GM23338 (cell line): ENCODE measurements at regions not wholly inside any gene's neighbourhood (a gene's known extent, or its start where the extent isn't known, plus 50 kb on each side); places are given as distances from the start of the nearest gene placed in this dataset.
A peak's percentile ranks its signal among the peaks of the same experiment; 100 is the strongest.

Source experiments
- ATAC-seq: fragments of 200-7000 bp; cut with Tn5 transposase; 3 replicates; pipeline ENCODE4 v1.9.1; 2020
- DNase-seq: peaks from one replicate; pipeline ENCODE4 v3.0.0-alpha.2; 2015; ENCODE audit warnings: low spot score
- H2AFZ ChIP-seq: fragments of 200-600 bp; sonication (generic); 2 replicates; pipeline ENCODE4 v1.8.0; 2016; ENCODE audit warnings: antibody characterized with exemption, mild to moderate bottlenecking, moderate library complexity
- H3F3A ChIP-seq: fragments of 200-600 bp; sonication (generic); replicated peaks from 2 replicates; pipeline ENCODE4 v1.8.0; 2017; ENCODE audit warnings: antibody characterized with exemption, mixed run types, low read depth
- H3K27ac ChIP-seq: fragments of 200-600 bp; sonication (generic); 2 replicates; pipeline ENCODE4 v1.6.1; 2016; ENCODE audit warnings: low read depth
- H3K27me3 ChIP-seq: fragments of 200-600 bp; sonication (generic); 2 replicates; pipeline ENCODE4 v1.8.0; 2016; ENCODE audit warnings: mild to moderate bottlenecking, mixed run types, moderate library complexity; ENCODE audit not compliant: insufficient read depth
- H3K36me3 ChIP-seq: fragments of 200-600 bp; sonication (generic); 2 replicates; pipeline ENCODE4 v1.8.0; 2016; ENCODE audit warnings: mild to moderate bottlenecking; ENCODE audit not compliant: insufficient read depth
- H3K4me1 ChIP-seq: fragments of 200-600 bp; sonication (generic); 2 replicates; pipeline ENCODE4 v1.8.0; 2016; ENCODE audit warnings: mild to moderate bottlenecking, moderate library complexity; ENCODE audit not compliant: insufficient read depth
- H3K4me2 ChIP-seq: fragments of 200-600 bp; sonication (generic); 2 replicates; pipeline ENCODE4 v1.7.1; 2017; ENCODE audit warnings: mixed run types
- H3K4me3 ChIP-seq: fragments of 200-600 bp; sonication (generic); 2 replicates; pipeline ENCODE4 v1.6.1; 2016; ENCODE audit warnings: mixed run types
- H3K79me2 ChIP-seq: fragments of 200-600 bp; sonication (generic); replicated peaks from 2 replicates; pipeline ENCODE4 v1.8.0; 2017; ENCODE audit warnings: mild to moderate bottlenecking; ENCODE audit not compliant: insufficient read depth
- H3K9me2 ChIP-seq: fragments of 200-600 bp; sonication (generic); 2 replicates; pipeline ENCODE4 v1.8.0; 2017; ENCODE audit not compliant: insufficient read depth
- H4K20me1 ChIP-seq: fragments of 200-600 bp; sonication (generic); replicated peaks from 2 replicates; pipeline ENCODE4 v1.8.0; 2017; ENCODE audit warnings: mild to moderate bottlenecking; ENCODE audit not compliant: insufficient read depth
- H3K27ac Mint-ChIP-seq: 2 replicates; pipeline ENCODE4 v1.8.0; 2020; ENCODE audit warnings: inconsistent platforms, mild to moderate bottlenecking, moderate library complexity, mixed read lengths
- H3K27me3 Mint-ChIP-seq: 3 replicates; pipeline ENCODE4 v1.8.0; 2022; ENCODE audit warnings: low read depth, mild to moderate bottlenecking, moderate library complexity, mixed read lengths, inconsistent platforms; ENCODE audit not compliant: insufficient read depth, poor library complexity
- H3K36me3 Mint-ChIP-seq: 3 replicates; pipeline ENCODE4 v1.8.0; 2021; ENCODE audit warnings: low read depth, mild to moderate bottlenecking, inconsistent platforms, moderate library complexity, mixed read lengths
- H3K4me1 Mint-ChIP-seq: 3 replicates; pipeline ENCODE4 v1.8.0; 2020; ENCODE audit warnings: mild to moderate bottlenecking, inconsistent platforms, mixed read lengths
- H3K4me3 Mint-ChIP-seq: 3 replicates; pipeline ENCODE4 v1.8.0; 2021; ENCODE audit warnings: moderate library complexity, mild to moderate bottlenecking, inconsistent platforms, mixed read lengths
- H3K9me3 Mint-ChIP-seq: 3 replicates; pipeline ENCODE4 v1.8.0; 2020; ENCODE audit warnings: moderate library complexity, mild to moderate bottlenecking, inconsistent platforms, mixed read lengths
- EZH2 ChIP-seq: fragments of 200-600 bp; sonication (generic); IDR thresholded peaks from one replicate; pipeline ENCODE4 v1.8.0; 2017; ENCODE audit warnings: antibody characterized with exemption, mild to moderate bottlenecking, low read depth; ENCODE audit not compliant: unreplicated experiment
- EZH2phosphoT487 ChIP-seq: fragments of 200-600 bp; sonication (generic); IDR thresholded peaks from one replicate; pipeline ENCODE4 v1.8.1; 2018; ENCODE audit warnings: antibody characterized with exemption; ENCODE audit not compliant: unreplicated experiment
- JUNB ChIP-seq: IDR thresholded peaks from one replicate; pipeline ENCODE4 v1.6.1; 2016; ENCODE audit warnings: antibody characterized with exemption; ENCODE audit not compliant: unreplicated experiment
- NANOG ChIP-seq: IDR thresholded peaks from 2 replicates; pipeline ENCODE4 v1.6.1; 2016; ENCODE audit warnings: antibody characterized with exemption, borderline replicate concordance
- POLR2AphosphoS5 ChIP-seq: IDR thresholded peaks from 2 replicates; pipeline ENCODE4 v1.6.1; 2016; ENCODE audit warnings: antibody characterized with exemption, low read depth
- STAT1 ChIP-seq: IDR thresholded peaks from one replicate; pipeline ENCODE4 v1.6.1; 2016; ENCODE audit warnings: antibody characterized with exemption; ENCODE audit not compliant: unreplicated experiment
- ZNF114 ChIP-seq: fragments of 250-450 bp; sonication (Bioruptor Pico); IDR thresholded peaks from 2 replicates; pipeline ENCODE4 v1.5.0; 2020; ENCODE audit warnings: mild to moderate bottlenecking, moderate library complexity
- ZNF331 ChIP-seq: fragments of 250-450 bp; sonication (Bioruptor Pico); IDR thresholded peaks from 2 replicates; pipeline ENCODE4 v1.5.0; 2020; ENCODE audit warnings: low read depth, mild to moderate bottlenecking, moderate library complexity
- TF ChIP-seq, protein P1 (sequence below): fragments of 250-450 bp; sonication (Bioruptor Pico); IDR thresholded peaks from 2 replicates; pipeline ENCODE4 v1.5.0; 2020; ENCODE audit warnings: mild to moderate bottlenecking, moderate library complexity
- TF ChIP-seq, protein P2 (sequence below), 2 experiments: fragments of 200-600 bp in 1 of 2; sonication (generic) in 1 of 2; conservative IDR thresholded peaks; 2 replicates each; pipeline versions ENCODE4 v1.5.1 to v1.6.1; 2016 to 2017; ENCODE audit warnings: antibody characterized with exemption in 2 of 2, low read depth in 2 of 2, mild to moderate bottlenecking in 2 of 2, moderate library complexity in 1 of 2
- TF ChIP-seq, protein P3 (sequence below): IDR thresholded peaks from one replicate; pipeline ENCODE4 v1.6.1; 2018; ENCODE audit warnings: antibody characterized with exemption; ENCODE audit not compliant: unreplicated experiment
- TF ChIP-seq, protein P4 (sequence below): IDR thresholded peaks from 2 replicates; pipeline ENCODE4 v1.6.1; 2016; ENCODE audit warnings: antibody characterized with exemption

DNA sequence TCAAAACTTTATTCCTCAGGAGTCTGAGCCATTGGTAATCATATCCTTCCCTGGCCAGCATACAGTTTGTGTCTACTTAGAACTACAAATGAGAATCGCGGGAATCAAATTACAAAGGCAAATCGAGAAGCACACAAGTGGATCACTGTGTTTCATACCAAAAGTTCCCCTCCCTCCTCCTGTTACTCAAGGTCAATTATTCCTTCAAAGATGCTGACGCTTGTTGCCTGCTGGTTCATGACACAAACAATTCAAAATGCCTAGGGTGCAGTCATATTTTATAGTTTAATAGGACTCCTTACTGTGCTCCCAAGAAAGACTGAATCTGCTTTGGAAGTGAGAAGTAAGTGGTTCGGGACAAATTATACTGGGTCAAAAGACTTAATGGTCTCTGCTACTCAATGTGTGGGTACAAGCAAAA is 93.0 kb upstream of the PBX1 start:
- H3K79me2 ChIP-seq, result no peaks in the 10 kb centered on the region
- no peaks in the 10 kb centered on the region for H3K9me2 ChIP-seq
- no peak overlapping the region for H3K4me3 Mint-ChIP-seq
- H3K27me3 Mint-ChIP-seq, result no peaks in the 10 kb centered on the region
- H3K27ac ChIP-seq, result no peak overlapping the region
- no peaks in the 10 kb centered on the region for H3K4me1 ChIP-seq
- no peaks in the 10 kb centered on the region for H3K4me1 Mint-ChIP-seq
- no peaks in the 10 kb centered on the region for H3K36me3 Mint-ChIP-seq
- H2AFZ ChIP-seq, result peak overlapping the region; percentile 38; the same call in 1 of the 2 replicates
- no peak for TF ChIP-seq STAT1
- TF ChIP-seq ZNF114, result no peak
- TF ChIP-seq JUNB, result no peak
- no peak for TF ChIP-seq POLR2AphosphoS5
- no peak for TF ChIP-seq EZH2
- TF ChIP-seq, protein P1, sequence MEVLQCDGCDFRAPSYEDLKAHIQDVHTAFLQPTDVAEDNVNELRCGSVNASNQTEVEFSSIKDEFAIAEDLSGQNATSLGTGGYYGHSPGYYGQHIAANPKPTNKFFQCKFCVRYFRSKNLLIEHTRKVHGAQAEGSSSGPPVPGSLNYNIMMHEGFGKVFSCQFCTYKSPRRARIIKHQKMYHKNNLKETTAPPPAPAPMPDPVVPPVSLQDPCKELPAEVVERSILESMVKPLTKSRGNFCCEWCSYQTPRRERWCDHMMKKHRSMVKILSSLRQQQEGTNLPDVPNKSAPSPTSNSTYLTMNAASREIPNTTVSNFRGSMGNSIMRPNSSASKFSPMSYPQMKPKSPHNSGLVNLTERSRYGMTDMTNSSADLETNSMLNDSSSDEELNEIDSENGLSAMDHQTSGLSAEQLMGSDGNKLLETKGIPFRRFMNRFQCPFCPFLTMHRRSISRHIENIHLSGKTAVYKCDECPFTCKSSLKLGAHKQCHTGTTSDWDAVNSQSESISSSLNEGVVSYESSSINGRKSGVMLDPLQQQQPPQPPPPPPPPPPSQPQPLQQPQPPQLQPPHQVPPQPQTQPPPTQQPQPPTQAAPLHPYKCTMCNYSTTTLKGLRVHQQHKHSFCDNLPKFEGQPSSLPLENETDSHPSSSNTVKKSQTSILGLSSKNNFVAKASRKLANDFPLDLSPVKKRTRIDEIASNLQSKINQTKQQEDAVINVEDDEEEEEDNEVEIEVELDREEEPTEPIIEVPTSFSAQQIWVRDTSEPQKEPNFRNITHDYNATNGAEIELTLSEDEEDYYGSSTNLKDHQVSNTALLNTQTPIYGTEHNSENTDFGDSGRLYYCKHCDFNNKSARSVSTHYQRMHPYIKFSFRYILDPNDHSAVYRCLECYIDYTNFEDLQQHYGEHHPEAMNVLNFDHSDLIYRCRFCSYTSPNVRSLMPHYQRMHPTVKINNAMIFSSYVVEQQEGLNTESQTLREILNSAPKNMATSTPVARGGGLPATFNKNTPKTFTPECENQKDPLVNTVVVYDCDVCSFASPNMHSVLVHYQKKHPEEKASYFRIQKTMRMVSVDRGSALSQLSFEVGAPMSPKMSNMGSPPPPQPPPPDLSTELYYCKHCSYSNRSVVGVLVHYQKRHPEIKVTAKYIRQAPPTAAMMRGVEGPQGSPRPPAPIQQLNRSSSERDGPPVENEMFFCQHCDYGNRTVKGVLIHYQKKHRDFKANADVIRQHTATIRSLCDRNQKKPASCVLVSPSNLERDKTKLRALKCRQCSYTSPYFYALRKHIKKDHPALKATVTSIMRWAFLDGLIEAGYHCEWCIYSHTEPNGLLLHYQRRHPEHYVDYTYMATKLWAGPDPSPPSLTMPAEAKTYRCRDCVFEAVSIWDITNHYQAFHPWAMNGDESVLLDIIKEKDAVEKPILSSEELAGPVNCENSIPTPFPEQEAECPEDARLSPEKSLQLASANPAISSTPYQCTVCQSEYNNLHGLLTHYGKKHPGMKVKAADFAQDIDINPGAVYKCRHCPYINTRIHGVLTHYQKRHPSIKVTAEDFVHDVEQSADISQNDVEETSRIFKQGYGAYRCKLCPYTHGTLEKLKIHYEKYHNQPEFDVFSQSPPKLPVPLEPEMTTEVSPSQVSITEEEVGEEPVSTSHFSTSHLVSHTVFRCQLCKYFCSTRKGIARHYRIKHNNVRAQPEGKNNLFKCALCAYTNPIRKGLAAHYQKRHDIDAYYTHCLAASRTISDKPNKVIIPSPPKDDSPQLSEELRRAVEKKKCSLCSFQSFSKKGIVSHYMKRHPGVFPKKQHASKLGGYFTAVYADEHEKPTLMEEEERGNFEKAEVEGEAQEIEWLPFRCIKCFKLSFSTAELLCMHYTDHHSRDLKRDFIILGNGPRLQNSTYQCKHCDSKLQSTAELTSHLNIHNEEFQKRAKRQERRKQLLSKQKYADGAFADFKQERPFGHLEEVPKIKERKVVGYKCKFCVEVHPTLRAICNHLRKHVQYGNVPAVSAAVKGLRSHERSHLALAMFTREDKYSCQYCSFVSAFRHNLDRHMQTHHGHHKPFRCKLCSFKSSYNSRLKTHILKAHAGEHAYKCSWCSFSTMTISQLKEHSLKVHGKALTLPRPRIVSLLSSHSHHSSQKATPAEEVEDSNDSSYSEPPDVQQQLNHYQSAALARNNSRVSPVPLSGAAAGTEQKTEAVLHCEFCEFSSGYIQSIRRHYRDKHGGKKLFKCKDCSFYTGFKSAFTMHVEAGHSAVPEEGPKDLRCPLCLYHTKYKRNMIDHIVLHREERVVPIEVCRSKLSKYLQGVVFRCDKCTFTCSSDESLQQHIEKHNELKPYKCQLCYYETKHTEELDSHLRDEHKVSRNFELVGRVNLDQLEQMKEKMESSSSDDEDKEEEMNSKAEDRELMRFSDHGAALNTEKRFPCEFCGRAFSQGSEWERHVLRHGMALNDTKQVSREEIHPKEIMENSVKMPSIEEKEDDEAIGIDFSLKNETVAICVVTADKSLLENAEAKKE (CRISPR knock-in tag), result no peak
- TF ChIP-seq EZH2phosphoT487, result no peak
- TF ChIP-seq, protein P2, sequence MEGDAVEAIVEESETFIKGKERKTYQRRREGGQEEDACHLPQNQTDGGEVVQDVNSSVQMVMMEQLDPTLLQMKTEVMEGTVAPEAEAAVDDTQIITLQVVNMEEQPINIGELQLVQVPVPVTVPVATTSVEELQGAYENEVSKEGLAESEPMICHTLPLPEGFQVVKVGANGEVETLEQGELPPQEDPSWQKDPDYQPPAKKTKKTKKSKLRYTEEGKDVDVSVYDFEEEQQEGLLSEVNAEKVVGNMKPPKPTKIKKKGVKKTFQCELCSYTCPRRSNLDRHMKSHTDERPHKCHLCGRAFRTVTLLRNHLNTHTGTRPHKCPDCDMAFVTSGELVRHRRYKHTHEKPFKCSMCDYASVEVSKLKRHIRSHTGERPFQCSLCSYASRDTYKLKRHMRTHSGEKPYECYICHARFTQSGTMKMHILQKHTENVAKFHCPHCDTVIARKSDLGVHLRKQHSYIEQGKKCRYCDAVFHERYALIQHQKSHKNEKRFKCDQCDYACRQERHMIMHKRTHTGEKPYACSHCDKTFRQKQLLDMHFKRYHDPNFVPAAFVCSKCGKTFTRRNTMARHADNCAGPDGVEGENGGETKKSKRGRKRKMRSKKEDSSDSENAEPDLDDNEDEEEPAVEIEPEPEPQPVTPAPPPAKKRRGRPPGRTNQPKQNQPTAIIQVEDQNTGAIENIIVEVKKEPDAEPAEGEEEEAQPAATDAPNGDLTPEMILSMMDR (conservative IDR thresholded peaks at IDR 0.05; ENCODE audit: low read depth in 2 of 2), result no peak
- TF ChIP-seq NANOG, result no peak
- TF ChIP-seq, protein P3, sequence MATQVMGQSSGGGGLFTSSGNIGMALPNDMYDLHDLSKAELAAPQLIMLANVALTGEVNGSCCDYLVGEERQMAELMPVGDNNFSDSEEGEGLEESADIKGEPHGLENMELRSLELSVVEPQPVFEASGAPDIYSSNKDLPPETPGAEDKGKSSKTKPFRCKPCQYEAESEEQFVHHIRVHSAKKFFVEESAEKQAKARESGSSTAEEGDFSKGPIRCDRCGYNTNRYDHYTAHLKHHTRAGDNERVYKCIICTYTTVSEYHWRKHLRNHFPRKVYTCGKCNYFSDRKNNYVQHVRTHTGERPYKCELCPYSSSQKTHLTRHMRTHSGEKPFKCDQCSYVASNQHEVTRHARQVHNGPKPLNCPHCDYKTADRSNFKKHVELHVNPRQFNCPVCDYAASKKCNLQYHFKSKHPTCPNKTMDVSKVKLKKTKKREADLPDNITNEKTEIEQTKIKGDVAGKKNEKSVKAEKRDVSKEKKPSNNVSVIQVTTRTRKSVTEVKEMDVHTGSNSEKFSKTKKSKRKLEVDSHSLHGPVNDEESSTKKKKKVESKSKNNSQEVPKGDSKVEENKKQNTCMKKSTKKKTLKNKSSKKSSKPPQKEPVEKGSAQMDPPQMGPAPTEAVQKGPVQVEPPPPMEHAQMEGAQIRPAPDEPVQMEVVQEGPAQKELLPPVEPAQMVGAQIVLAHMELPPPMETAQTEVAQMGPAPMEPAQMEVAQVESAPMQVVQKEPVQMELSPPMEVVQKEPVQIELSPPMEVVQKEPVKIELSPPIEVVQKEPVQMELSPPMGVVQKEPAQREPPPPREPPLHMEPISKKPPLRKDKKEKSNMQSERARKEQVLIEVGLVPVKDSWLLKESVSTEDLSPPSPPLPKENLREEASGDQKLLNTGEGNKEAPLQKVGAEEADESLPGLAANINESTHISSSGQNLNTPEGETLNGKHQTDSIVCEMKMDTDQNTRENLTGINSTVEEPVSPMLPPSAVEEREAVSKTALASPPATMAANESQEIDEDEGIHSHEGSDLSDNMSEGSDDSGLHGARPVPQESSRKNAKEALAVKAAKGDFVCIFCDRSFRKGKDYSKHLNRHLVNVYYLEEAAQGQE, result no peak
- TF ChIP-seq ZNF331 (CRISPR knock-in tag), result no peak
- TF ChIP-seq, protein P4, sequence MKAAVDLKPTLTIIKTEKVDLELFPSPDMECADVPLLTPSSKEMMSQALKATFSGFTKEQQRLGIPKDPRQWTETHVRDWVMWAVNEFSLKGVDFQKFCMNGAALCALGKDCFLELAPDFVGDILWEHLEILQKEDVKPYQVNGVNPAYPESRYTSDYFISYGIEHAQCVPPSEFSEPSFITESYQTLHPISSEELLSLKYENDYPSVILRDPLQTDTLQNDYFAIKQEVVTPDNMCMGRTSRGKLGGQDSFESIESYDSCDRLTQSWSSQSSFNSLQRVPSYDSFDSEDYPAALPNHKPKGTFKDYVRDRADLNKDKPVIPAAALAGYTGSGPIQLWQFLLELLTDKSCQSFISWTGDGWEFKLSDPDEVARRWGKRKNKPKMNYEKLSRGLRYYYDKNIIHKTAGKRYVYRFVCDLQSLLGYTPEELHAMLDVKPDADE, result no peak
- no peaks in the 10 kb centered on the region for H3K36me3 ChIP-seq
- H4K20me1 ChIP-seq, result no peaks in the 10 kb centered on the region
- no peak overlapping the region for H3K27ac Mint-ChIP-seq
- no peak for ATAC-seq
- H3K27me3 ChIP-seq, result no peaks in the 10 kb centered on the region
- peaks cover 3% of the 10 kb centered on the region; the same call in 2 of the 3 replicates for H3K9me3 Mint-ChIP-seq
- no peak overlapping the region for H3K4me3 ChIP-seq
- H3F3A ChIP-seq, result no peaks in the 10 kb centered on the region
- no peak overlapping the region for H3K4me2 ChIP-seq
- DNase-seq, result no peak
